GM18870 (cell line): ENCODE measurements at regions not wholly inside any gene's neighbourhood (a gene's known extent, or its start where the extent isn't known, plus 50 kb on each side); places are given as distances from the start of the nearest gene placed in this dataset.
"Not testable (repeated sequence)": the region's sequence is repeated elsewhere in the genome, so short reads cannot be mapped to it uniquely, and the experiment has no call there.

Experiments used
- ATAC-seq: cut with Tn5 transposase; IDR thresholded peaks from one replicate; pipeline ENCODE4 v1.9.1; 2021; ENCODE audit warnings: moderate library complexity; ENCODE audit not compliant: unreplicated experiment

GRCh38 chr6:144896871-144897270 lies 611.7 kb downstream of the UTRN start:
- no peak for ATAC-seq

- ATAC-seq = no peak
Observed at GRCh38 chr6:144897441-144897921, 612.3 kb downstream of the UTRN start.

GRCh38 chr6:144898052-144898689 lies 613.0 kb downstream of the UTRN start:
- ATAC-seq = no peak

GRCh38 chr6:144898741-144899140 lies 613.6 kb downstream of the UTRN start:
- no peak for ATAC-seq

GRCh38 chr6:144899161-144899560 lies 614.0 kb downstream of the UTRN start:
- ATAC-seq = no peak

GRCh38 chr6:144901412-144901811 lies 616.3 kb downstream of the UTRN start:
- ATAC-seq = no peak

- no peak for ATAC-seq
Observed at GRCh38 chr6:144908004-144908403, 622.9 kb downstream of the UTRN start.

- no peak for ATAC-seq
Observed at GRCh38 chr6:144909753-144910285, 624.7 kb downstream of the UTRN start.

GRCh38 chr6:144911322-144911721 lies 626.2 kb downstream of the UTRN start:
- no peak for ATAC-seq

GRCh38 chr6:144912474-144912873 lies 627.3 kb downstream of the UTRN start:
- ATAC-seq = no peak

GRCh38 chr6:144918073-144918472 lies 632.9 kb downstream of the UTRN start:
- ATAC-seq = no peak

- no peak for ATAC-seq
Observed at GRCh38 chr6:144919560-144919959, 634.4 kb downstream of the UTRN start.

GRCh38 chr6:144920391-144920961 lies 635.3 kb downstream of the UTRN start:
- no peak for ATAC-seq

- ATAC-seq = no peak
Observed at GRCh38 chr6:144921206-144921975, 636.3 kb downstream of the UTRN start.

- no peak for ATAC-seq
Observed at GRCh38 chr6:144922120-144922722, 637.1 kb downstream of the UTRN start.

- not testable (repeated sequence) for ATAC-seq
Observed at GRCh38 chr6:144922771-144923490, 637.8 kb downstream of the UTRN start.

GRCh38 chr6:144923491-144923787 lies 638.3 kb downstream of the UTRN start:
- ATAC-seq = not testable (repeated sequence)

- ATAC-seq = no peak
Observed at GRCh38 chr6:144928847-144929246, 643.7 kb downstream of the UTRN start.

GRCh38 chr6:144929262-144929661 lies 644.1 kb downstream of the UTRN start:
- ATAC-seq = no peak

- no peak for ATAC-seq
Observed at GRCh38 chr6:144931172-144932035, 646.3 kb downstream of the UTRN start.
